Mesendoderm (in vitro differentiated cells): ENCODE measurements at regions not wholly inside any gene's neighbourhood (a gene's known extent, or its start where the extent isn't known, plus 50 kb on each side); places are given as distances from the start of the nearest gene placed in this dataset.
A peak's percentile ranks its signal among the peaks of the same experiment; 100 is the strongest.

Experiments used
- DNase-seq: peaks from one replicate; pipeline ENCODE4 v3.0.0; 2013
- H2AK5ac ChIP-seq: 2 replicates; pipeline ENCODE4 v1.6.1; 2013; ENCODE audit warnings: low read length, inconsistent platforms
- H2BK120ac ChIP-seq: 2 replicates; pipeline ENCODE4 v1.6.1; 2013; ENCODE audit warnings: low read depth, mild to moderate bottlenecking, low read length, moderate library complexity, mixed read lengths
- H2BK15ac ChIP-seq: replicated peaks from 2 replicates; pipeline ENCODE4 v1.6.1; 2013; ENCODE audit warnings: low read depth, mild to moderate bottlenecking, moderate library complexity
- H2BK5ac ChIP-seq: 2 replicates; pipeline ENCODE4 v1.6.1; 2013; ENCODE audit warnings: low read length, inconsistent platforms
- H3K18ac ChIP-seq: 2 replicates; pipeline ENCODE4 v1.6.1; 2013; ENCODE audit warnings: mild to moderate bottlenecking, low read length, mixed read lengths
- H3K23ac ChIP-seq: one replicate; pipeline ENCODE4 v1.6.1; 2013; ENCODE audit warnings: low read length
- H3K27ac ChIP-seq: 2 replicates; pipeline ENCODE4 v1.5.1; 2013; ENCODE audit warnings: low read depth, mild to moderate bottlenecking, inconsistent platforms, low read length, moderate library complexity
- H3K27me3 ChIP-seq: 2 replicates; pipeline ENCODE4 v1.6.1; 2013; ENCODE audit warnings: low read length, control low read depth, mild to moderate bottlenecking, inconsistent platforms; ENCODE audit not compliant: insufficient read depth, poor library complexity
- H3K36me3 ChIP-seq: 2 replicates; pipeline ENCODE4 v1.6.1; 2013; ENCODE audit warnings: low read length, inconsistent platforms; ENCODE audit not compliant: control insufficient read depth, insufficient read depth
- H3K4ac ChIP-seq: one replicate; pipeline ENCODE4 v1.6.1; 2013; ENCODE audit warnings: low read depth, mild to moderate bottlenecking, low read length, moderate library complexity
- H3K4me1 ChIP-seq: 2 replicates; pipeline ENCODE4 v1.6.1; 2013; ENCODE audit warnings: low read depth, low read length, inconsistent platforms; ENCODE audit not compliant: control insufficient read depth
- H3K4me2 ChIP-seq: 2 replicates; pipeline ENCODE4 v1.6.1; 2013; ENCODE audit warnings: low read length
- H3K4me3 ChIP-seq: 2 replicates; pipeline ENCODE4 v1.5.1; 2013; ENCODE audit warnings: mild to moderate bottlenecking, low read length
- H3K56ac ChIP-seq: one replicate; pipeline ENCODE4 v1.6.1; 2013; ENCODE audit warnings: low read length
- H3K79me1 ChIP-seq: 2 replicates; pipeline ENCODE4 v1.6.1; 2013; ENCODE audit warnings: low read length, inconsistent platforms
- H3K79me2 ChIP-seq: 2 replicates; pipeline ENCODE4 v1.6.1; 2013; ENCODE audit warnings: mild to moderate bottlenecking, low read length; ENCODE audit not compliant: control insufficient read depth, insufficient read depth
- H3K9ac ChIP-seq: 2 replicates; pipeline ENCODE4 v1.6.1; 2013; ENCODE audit warnings: low read length, inconsistent platforms
- H4K5ac ChIP-seq: one replicate; pipeline ENCODE4 v1.6.1; 2013; ENCODE audit warnings: low read length
- H4K8ac ChIP-seq: one replicate; pipeline ENCODE4 v1.6.1; 2013; ENCODE audit warnings: low read depth, mild to moderate bottlenecking, control low read depth, low read length, moderate library complexity
- WGBS: extraction: QIAGEN DNeasy Blood & Tissue Kit; methylation state at CpG from one replicate; pipeline ENCODE4 v1.1.7; 2013; ENCODE audit warnings: low lambda C conversion rate, missing lambda C conversion rate; ENCODE audit not compliant: insufficient coverage; ENCODE audit errors: extremely low coverage; 5-methylcytosine and 5-hydroxymethylcytosine counted together

DNA sequence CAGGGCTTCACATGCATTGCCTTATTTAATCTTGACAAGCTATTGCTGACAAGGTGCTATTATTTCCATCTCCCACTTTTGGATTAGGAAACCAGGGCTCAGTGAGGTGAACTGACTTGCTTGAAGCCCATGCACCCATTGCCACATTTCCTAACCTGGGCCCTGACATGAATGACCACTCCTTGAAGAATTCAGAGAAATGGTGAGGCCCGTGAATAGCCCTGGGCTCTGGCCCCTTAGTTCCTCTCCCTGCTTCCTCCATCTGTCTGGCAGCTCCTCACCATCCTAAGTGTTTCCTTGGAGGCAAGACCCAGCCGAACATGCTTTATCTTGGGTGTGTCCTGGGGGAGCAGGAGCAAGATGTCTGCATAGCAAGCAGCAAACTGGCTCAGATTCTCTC lies 56.1 kb upstream of the NECTIN1 start:
- Histone ChIP-seq H3K56ac (no peak overlapping the region), H2BK120ac (no peak overlapping the region)
- peak; percentile 18 for DNase-seq

DNA sequence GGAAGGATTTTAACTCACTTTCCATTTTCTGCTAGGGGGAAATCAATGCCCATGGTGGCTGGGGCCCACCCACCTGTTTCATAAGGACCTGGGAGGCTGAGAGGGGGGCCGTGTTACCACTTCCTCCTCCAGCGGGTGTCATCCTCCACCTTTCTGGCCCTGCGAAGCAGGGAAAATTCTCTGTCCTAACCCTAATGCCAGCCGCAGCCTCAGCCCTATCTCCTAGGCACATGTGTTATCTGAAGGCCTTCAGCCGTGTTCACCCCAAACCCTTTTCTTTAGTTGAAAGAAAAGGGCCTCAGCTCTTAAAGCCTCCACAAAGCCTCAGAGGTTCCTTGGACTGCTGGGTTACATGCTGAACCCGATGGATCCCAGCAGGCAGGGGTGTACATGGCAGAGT lies 55.4 kb upstream of the NECTIN1 start:
- no peak overlapping the region for H2AK5ac ChIP-seq

More for the DNA sequence above, 56.1 kb upstream of the NECTIN1 start:
- H3K4me1 ChIP-seq = peaks cover 3% of the 10 kb centered on the region
- no peak overlapping the region for H4K8ac ChIP-seq
- H3K79me1 ChIP-seq = no peaks in the 10 kb centered on the region
- H2AK5ac ChIP-seq = no peak overlapping the region
- no peaks in the 10 kb centered on the region for H3K36me3 ChIP-seq
- H3K18ac ChIP-seq = no peak overlapping the region
- no peak overlapping the region for H3K27ac ChIP-seq
- no CpG with 5 or more reads among the region's 2 CpGs for WGBS
- H2BK5ac ChIP-seq = no peak overlapping the region
- no peak overlapping the region for H3K4me2 ChIP-seq
- no peak overlapping the region for H3K4ac ChIP-seq
- no peak overlapping the region for H3K9ac ChIP-seq
- H3K27me3 ChIP-seq = no peaks in the 10 kb centered on the region
- no peaks in the 10 kb centered on the region for H3K79me2 ChIP-seq
- no peak overlapping the region for H3K4me3 ChIP-seq
- no peak overlapping the region for H2BK15ac ChIP-seq
- H4K5ac ChIP-seq = no peak overlapping the region
- no peak overlapping the region for H3K23ac ChIP-seq

DNA sequence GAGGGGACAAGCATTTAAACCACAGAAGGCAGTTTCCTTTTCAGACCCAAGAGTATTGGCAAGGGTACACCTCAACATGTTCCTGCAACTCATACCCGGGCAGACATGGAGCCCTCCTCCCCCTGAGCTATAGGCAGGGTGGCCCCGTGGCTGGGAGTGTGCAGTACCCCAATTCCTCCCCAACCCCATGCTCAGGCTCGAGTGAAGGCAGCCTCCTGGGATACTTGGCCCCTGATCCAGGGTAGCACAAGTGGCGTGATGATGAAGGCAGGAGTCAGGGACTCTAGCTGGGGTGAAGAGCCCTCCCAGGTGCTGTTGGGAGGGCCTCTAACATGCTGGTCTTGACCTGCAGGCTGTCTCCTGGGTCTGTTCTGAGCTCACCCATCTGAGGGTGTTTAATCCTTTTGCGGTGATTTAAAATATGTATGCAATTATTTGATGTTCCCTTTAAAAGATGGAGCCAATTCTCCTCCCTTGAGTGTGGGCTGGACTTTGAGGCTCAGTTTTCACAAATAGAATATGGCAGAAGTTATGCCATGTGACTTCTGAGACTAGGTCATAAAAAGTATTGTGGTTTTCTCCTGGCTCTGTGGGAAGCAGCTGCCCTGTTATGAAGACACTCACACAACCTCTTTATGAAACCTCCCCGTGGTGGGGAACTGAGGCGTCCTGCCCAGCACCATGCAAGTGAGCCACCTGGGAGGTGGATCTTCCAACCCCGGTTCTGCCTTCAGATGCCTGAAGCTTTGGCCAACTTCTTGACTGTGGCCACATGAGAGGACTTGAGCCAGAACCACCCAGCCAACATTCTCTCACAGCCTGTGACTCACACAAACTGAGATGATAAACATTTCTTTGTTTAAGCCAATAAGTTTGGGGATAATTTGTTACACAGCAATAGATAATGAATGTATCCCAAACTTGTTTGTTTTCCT lies 54.7 kb upstream of the NECTIN1 start:
- no peaks in the 10 kb centered on the region for H3K4me1 ChIP-seq
- no CpG with 5 or more reads among the region's 8 CpGs for WGBS
- H3K4ac ChIP-seq = no peak overlapping the region
- H3K18ac ChIP-seq = no peak overlapping the region
- no peaks in the 10 kb centered on the region for H3K79me1 ChIP-seq
- no peak overlapping the region for H3K4me2 ChIP-seq
- no peak overlapping the region for H2BK5ac ChIP-seq
- no peak overlapping the region for H3K23ac ChIP-seq
- H2BK15ac ChIP-seq = no peak overlapping the region
- H3K9ac ChIP-seq = no peak overlapping the region
- H4K8ac ChIP-seq = no peak overlapping the region
- H2AK5ac ChIP-seq = no peak overlapping the region
- no peaks in the 10 kb centered on the region for H3K27me3 ChIP-seq
- no peaks in the 10 kb centered on the region for H3K36me3 ChIP-seq
- H4K5ac ChIP-seq = no peak overlapping the region
- no peak overlapping the region for H3K4me3 ChIP-seq
- no peak overlapping the region for H2BK120ac ChIP-seq
- no peak overlapping the region for H3K56ac ChIP-seq
- no peak overlapping the region for H3K27ac ChIP-seq
- no peak for DNase-seq
- no peaks in the 10 kb centered on the region for H3K79me2 ChIP-seq

More for the DNA sequence above, 55.4 kb upstream of the NECTIN1 start:
- no peaks in the 10 kb centered on the region for H3K27me3 ChIP-seq
- H4K8ac ChIP-seq = no peak overlapping the region
- H3K79me1 ChIP-seq = no peaks in the 10 kb centered on the region
- H3K4ac ChIP-seq = no peak overlapping the region
- no CpG with 5 or more reads among the region's 6 CpGs for WGBS
- no peak overlapping the region for H3K27ac ChIP-seq
- no peak overlapping the region for H2BK15ac ChIP-seq
- no peak overlapping the region for H3K4me3 ChIP-seq
- peaks cover 3% of the 10 kb centered on the region for H3K4me1 ChIP-seq
- no peak overlapping the region for H3K4me2 ChIP-seq
- no peak for DNase-seq
- H2BK5ac ChIP-seq = no peak overlapping the region
- H3K9ac ChIP-seq = no peak overlapping the region
- H3K18ac ChIP-seq = no peak overlapping the region
- no peak overlapping the region for H2BK120ac ChIP-seq
- H3K23ac ChIP-seq = no peak overlapping the region
- no peak overlapping the region for H4K5ac ChIP-seq
- no peaks in the 10 kb centered on the region for H3K79me2 ChIP-seq
- no peaks in the 10 kb centered on the region for H3K36me3 ChIP-seq
- no peak overlapping the region for H3K56ac ChIP-seq

DNA sequence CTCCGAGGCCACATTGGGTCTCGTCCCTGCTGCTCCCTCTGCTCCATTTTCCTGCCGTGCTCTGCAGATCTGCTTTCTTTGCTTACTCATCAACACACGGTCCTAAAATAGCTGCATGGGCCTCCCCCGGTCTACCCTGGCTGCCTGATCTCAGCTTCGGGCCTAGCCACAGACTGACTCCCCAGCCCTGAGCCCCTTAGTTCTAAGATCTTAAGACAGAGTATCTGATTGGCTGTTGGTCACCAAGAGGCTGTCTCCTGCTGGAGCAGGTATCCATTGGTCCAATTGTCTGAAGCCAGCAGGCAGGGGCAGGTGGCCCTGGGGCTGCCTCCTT lies 53.7 kb upstream of the NECTIN1 start:
- H2BK15ac ChIP-seq = no peak overlapping the region
- no peak overlapping the region for H4K5ac ChIP-seq
- H3K9ac ChIP-seq = no peak overlapping the region
- H3K4ac ChIP-seq = no peak overlapping the region
- H3K56ac ChIP-seq = peak overlapping the region; percentile 45
- no peak overlapping the region for H2BK120ac ChIP-seq
- no peak overlapping the region for H2AK5ac ChIP-seq
- no peaks in the 10 kb centered on the region for H3K36me3 ChIP-seq
- H3K23ac ChIP-seq = no peak overlapping the region
- no peaks in the 10 kb centered on the region for H3K27me3 ChIP-seq
- no peak overlapping the region for H4K8ac ChIP-seq
- no peak overlapping the region for H3K18ac ChIP-seq
- no peaks in the 10 kb centered on the region for H3K79me1 ChIP-seq
- H2BK5ac ChIP-seq = no peak overlapping the region
- H3K4me2 ChIP-seq = no peak overlapping the region
- no peak overlapping the region for H3K27ac ChIP-seq
- DNase-seq = peak; percentile 43
- H3K4me3 ChIP-seq = no peak overlapping the region
- no CpG with 5 or more reads among the region's 6 CpGs for WGBS
- H3K4me1 ChIP-seq = no peaks in the 10 kb centered on the region
- no peaks in the 10 kb centered on the region for H3K79me2 ChIP-seq

DNA sequence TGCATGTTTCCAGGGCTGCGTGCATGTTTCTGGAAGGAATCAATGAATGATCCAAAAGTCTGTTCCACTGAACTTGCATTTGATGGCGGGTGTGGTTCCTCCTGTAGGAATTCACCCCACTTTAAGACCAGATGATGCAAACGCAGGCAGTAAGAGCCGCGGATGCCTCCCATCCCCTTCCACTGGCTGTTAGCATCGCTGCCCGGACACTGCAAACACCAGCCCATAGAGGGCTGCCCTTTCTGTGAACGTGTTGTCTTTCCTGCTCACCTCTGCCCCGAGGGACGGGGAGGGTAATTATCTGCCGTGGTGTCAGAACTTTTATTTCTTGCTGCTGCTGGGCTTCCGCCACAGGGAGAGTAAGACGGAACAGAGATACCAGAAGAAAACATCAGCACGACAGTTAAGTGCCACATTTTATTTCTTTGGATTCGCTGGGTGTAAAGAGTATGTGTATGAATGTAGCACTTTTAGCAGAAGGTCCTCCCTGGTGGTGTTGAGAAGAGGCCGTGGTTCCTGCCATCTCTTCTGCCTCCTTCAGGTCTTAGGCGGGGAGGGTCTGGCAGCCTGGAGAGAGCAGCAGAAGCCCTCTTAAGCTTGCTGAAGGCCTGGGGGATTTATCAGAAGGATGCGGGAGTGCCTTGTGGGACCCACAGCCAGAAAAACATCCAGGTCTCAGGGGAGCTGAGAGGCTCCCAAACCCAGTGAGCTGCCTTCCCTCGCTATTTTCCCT lies 53.2 kb upstream of the NECTIN1 start:
- no peak overlapping the region for H3K27ac ChIP-seq
- no peaks in the 10 kb centered on the region for H3K27me3 ChIP-seq
- peak overlapping the region; percentile 45 for H3K56ac ChIP-seq
- H3K79me2 ChIP-seq = no peaks in the 10 kb centered on the region
- H3K4me1 ChIP-seq = no peaks in the 10 kb centered on the region
- H3K4me2 ChIP-seq = no peak overlapping the region
- H3K23ac ChIP-seq = no peak overlapping the region
- H3K4ac ChIP-seq = no peak overlapping the region
- WGBS = no CpG with 5 or more reads among the region's 19 CpGs
- H3K9ac ChIP-seq = no peak overlapping the region
- H3K18ac ChIP-seq = no peak overlapping the region
- H3K4me3 ChIP-seq = no peak overlapping the region
- no peak overlapping the region for H2BK15ac ChIP-seq
- DNase-seq = peak; percentile 72
- H2AK5ac ChIP-seq = no peak overlapping the region
- no peak overlapping the region for H2BK120ac ChIP-seq
- H4K5ac ChIP-seq = no peak overlapping the region
- no peak overlapping the region for H4K8ac ChIP-seq
- H3K36me3 ChIP-seq = no peaks in the 10 kb centered on the region
- H2BK5ac ChIP-seq = no peak overlapping the region
- H3K79me1 ChIP-seq = no peaks in the 10 kb centered on the region
